ENCODE measurements at regions not wholly inside any gene's neighbourhood (a gene's known extent, or its start where the extent isn't known, plus 50 kb on each side); places are given as distances from the start of the nearest gene placed in this dataset.

GRCh38 chr13:85223883-85224656 lies 575.1 kb downstream of the SLITRK6 start:
- TF ChIP-seq EZH2 (IDR thresholded peaks at IDR 0.05; ENCODE audit: low read length, unreplicated experiment), result no peak
- no peak for TF ChIP-seq CTCF (conservative IDR thresholded peaks at IDR 0.05; ENCODE audit: low read depth, low read length)
- TF ChIP-seq EZH2phosphoT487 (IDR thresholded peaks at IDR 0.05; ENCODE audit: borderline replicate concordance, low read length), result no peak
